Stomach smooth muscle (tissue), 2 donors: ENCODE measurements at regions not wholly inside any gene's neighbourhood (a gene's known extent, or its start where the extent isn't known, plus 50 kb on each side); places are given as distances from the start of the nearest gene placed in this dataset.

Experiments
- H3K27ac ChIP-seq: one replicate; pipeline ENCODE4 v1.7.0; 2013; ENCODE audit warnings: mild to moderate bottlenecking, low read length, inconsistent platforms
- H3K27me3 ChIP-seq, 2 donors: one replicate each; pipeline ENCODE4 v1.7.0; 2013; ENCODE audit warnings: low read length in 2 of 2; ENCODE audit not compliant: insufficient read depth in 2 of 2, control insufficient read depth in 1 of 2
- H3K36me3 ChIP-seq, 2 donors: one replicate each; pipeline ENCODE4 v1.7.0; 2013; ENCODE audit warnings: low read length in 2 of 2; ENCODE audit not compliant: control insufficient read depth in 2 of 2, insufficient read depth in 2 of 2
- H3K4me1 ChIP-seq: one replicate; pipeline ENCODE4 v1.7.0; 2013; ENCODE audit warnings: low read length; ENCODE audit not compliant: control insufficient read depth, insufficient read depth
- H3K4me3 ChIP-seq, 2 donors: one replicate each; pipeline ENCODE4 v1.7.0; 2013; ENCODE audit warnings: low read length in 2 of 2
- H3K9ac ChIP-seq, 2 donors: one replicate each; pipeline ENCODE4 v1.7.0; 2013; ENCODE audit warnings: low read length in 2 of 2, mild to moderate bottlenecking in 1 of 2
- H3K9me3 ChIP-seq, 2 donors: one replicate each; pipeline ENCODE4 v1.7.0; 2013; ENCODE audit warnings: low read length in 2 of 2; ENCODE audit not compliant: control insufficient read depth in 2 of 2
- donor health status: healthy.
- donor health status: Pancreatic carcinoma.

DNA sequence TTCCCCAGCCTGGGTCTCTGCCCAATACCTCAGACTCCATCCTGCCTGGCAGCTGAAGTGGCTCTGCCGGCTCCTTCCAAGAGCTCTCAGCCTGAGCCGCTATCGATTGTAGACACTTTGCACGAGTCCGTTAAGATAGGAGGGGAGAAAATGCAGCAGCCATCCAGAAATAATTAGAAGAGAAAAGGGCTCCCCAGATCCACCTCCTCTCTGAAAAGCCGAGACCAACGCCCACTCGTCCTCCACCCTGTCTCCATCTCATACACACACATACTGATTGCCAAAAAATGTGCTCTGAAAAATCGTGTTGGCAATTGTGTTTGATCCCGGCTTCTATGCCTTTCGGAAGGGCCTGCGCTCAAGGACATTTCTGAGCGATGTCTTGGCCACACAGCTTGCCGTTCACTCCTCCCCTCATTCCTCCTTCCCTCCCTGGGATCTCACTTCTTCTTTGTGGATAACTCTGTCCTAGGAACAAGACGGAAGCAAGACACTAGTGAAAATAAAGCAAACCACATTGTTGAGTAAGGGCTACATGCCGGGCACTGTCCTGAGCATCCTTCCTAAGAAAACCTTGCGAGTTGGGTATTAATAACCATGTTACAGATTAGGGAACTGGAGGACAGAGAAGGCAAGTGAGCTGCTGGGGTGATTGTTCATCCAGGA lies 372.8 kb upstream of the MYT1L start:
- no peak overlapping the region for H3K9ac ChIP-seq
- H3K9me3 ChIP-seq, result no peaks in the 10 kb centered on the region

GRCh38 chr2:2703172-2703571 lies 372.1 kb upstream of the MYT1L start:
- Histone ChIP-seq H3K9ac (no peak overlapping the region), H3K9me3 (no peaks in the 10 kb centered on the region), H3K36me3 (no peaks in the 10 kb centered on the region), H3K27ac (no peak overlapping the region), H3K4me1 (no peaks in the 10 kb centered on the region), H3K27me3 (peaks cover 0 to 3% of the 10 kb centered on the region in 2 donors), H3K4me3 (no peak overlapping the region)

More for the DNA sequence above, 372.8 kb upstream of the MYT1L start:
- no peak overlapping the region for H3K27ac ChIP-seq
- no peaks in the 10 kb centered on the region for H3K36me3 ChIP-seq
- H3K4me3 ChIP-seq, result no peak overlapping the region
- H3K4me1 ChIP-seq, result no peaks in the 10 kb centered on the region
- H3K27me3 ChIP-seq, result peaks cover 0 to 3% of the 10 kb centered on the region in 2 donors

- Histone ChIP-seq H3K27ac (no peak overlapping the region), H3K9ac (no peak overlapping the region), H3K4me1 (no peaks in the 10 kb centered on the region), H3K27me3 (peaks cover 0 to 3% of the 10 kb centered on the region in 2 donors), H3K9me3 (no peaks in the 10 kb centered on the region), H3K36me3 (no peaks in the 10 kb centered on the region), H3K4me3 (no peak overlapping the region)
Observed at GRCh38 chr2:2702385-2702784, 371.3 kb upstream of the MYT1L start.

DNA sequence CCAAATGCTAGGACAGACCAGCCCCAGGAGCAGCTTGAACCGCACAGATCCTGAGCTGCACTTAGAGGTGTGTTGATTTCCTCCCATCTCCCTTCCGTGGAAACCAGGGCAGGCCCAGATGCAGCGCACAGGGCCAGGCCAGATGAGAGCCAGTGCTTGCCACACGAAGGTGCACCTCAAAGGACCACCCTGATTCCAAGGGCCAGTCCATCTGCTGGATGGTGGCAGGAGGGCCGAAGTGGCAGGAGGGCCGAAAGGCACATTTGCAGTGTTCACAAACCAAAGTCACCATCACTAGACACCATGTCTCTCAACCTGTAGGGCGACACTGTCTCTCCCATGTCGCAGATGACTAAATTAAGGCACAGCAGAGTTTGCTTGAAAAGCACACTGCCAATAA lies 370.7 kb upstream of the MYT1L start:
- no peaks in the 10 kb centered on the region for H3K36me3 ChIP-seq
- H3K27me3 ChIP-seq, result peaks cover 0 to 2% of the 10 kb centered on the region in 2 donors
- H3K4me1 ChIP-seq, result no peaks in the 10 kb centered on the region
- no peak overlapping the region for H3K4me3 ChIP-seq
- H3K27ac ChIP-seq, result no peak overlapping the region
- no peak overlapping the region for H3K9ac ChIP-seq
- H3K9me3 ChIP-seq, result no peaks in the 10 kb centered on the region

GRCh38 chr2:2701176-2701781 lies 370.2 kb upstream of the MYT1L start:
- Histone ChIP-seq H3K4me1 (no peaks in the 10 kb centered on the region), H3K9ac (no peak overlapping the region), H3K27ac (no peak overlapping the region), H3K4me3 (no peak overlapping the region), H3K36me3 (no peaks in the 10 kb centered on the region), H3K27me3 (no peaks in the 10 kb centered on the region), H3K9me3 (no peaks in the 10 kb centered on the region)

GRCh38 chr2:2699121-2699505 lies 368.0 kb upstream of the MYT1L start:
- Histone ChIP-seq H3K27me3 (no peaks in the 10 kb centered on the region), H3K9ac (no peak overlapping the region), H3K9me3 (no peaks in the 10 kb centered on the region), H3K4me3 (no peak overlapping the region), H3K27ac (no peak overlapping the region), H3K36me3 (no peaks in the 10 kb centered on the region), H3K4me1 (no peaks in the 10 kb centered on the region)

DNA sequence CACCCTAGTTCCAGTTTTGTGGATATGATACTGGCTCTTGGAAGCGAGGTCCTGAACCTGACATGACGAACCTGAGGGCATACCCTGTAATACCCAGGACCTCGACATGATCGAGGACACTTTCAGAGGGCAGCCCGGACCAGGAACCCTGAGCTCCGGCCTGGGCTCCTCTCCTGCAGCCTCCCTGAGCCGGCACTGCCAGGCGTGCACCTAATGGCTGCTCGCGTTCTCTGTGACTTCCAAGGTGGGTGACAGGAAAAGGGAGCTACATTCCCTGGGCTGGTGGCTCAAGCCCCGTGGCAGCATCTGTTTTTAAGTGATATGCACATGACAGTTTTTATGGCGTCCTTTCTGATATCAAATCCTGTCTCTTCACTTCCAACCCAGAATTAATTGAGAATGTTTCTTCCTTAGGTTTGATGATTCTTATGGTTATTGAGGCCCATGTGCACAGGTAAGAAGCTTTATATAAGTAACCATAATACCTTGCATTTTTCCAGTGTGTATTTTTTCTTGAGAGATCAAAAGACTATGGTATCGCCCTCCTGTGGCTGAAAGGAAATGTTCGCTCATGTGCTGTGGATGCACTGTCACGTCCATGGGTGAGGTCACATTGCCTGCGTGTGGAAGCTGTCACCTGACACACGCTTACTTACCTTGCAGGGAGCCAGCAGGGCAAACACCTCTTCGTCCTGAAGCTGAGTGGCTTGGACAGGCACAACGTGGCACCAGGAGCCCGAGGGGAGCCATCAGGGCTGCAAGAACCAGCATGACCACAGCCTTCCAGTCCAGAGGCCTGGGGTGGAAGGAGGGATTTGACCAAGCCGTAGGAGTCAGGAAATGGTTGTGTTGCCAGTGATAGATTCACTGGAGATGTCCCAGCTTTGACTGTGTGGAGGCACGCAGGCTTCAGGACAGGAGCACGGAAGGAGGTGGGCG lies 367.4 kb upstream of the MYT1L start:
- Histone ChIP-seq H3K9ac (no peak overlapping the region), H3K36me3 (no peaks in the 10 kb centered on the region)

DNA sequence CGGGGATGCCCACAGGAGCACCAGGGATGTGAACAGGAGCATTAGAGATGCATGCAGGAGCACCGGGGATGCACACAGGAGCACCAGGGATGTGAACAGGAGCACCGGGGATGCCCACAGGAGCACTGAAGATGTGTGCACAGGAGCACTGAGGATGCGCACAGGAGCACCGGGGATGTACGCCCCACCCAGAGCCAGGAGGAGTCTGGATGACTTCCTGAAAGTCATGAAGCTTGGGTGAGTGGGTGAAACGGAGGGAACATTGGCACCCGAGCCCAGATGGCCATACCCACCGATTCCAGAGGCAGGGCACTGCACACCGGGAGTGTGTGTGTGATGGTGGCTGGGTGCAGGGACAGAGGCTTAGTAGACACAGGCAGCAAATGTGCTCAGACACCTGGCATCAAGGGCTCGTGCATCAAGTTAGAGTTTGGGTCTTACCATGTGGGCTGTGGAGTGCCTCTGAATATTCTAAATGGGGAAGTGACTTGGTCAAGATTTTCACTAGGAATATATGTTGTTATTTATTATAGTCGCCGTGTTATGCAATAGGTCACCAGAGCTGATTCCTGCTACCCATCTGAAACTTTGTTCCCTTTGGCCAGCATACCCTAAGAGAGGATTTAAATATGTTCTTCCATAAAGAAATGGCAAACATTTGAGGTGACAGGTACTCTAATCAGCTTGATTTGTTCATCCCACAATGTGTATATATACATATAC lies 365.8 kb upstream of the MYT1L start:
- H3K9me3 ChIP-seq, result no peaks in the 10 kb centered on the region
- no peak overlapping the region for H3K9ac ChIP-seq
- H3K4me1 ChIP-seq, result no peaks in the 10 kb centered on the region
- H3K4me3 ChIP-seq, result no peak overlapping the region
- peaks cover 0 to 7% of the 10 kb centered on the region in 2 donors for H3K27me3 ChIP-seq
- H3K36me3 ChIP-seq, result no peaks in the 10 kb centered on the region
- H3K27ac ChIP-seq, result no peak overlapping the region

More for the DNA sequence above, 367.4 kb upstream of the MYT1L start:
- Histone ChIP-seq H3K4me1 (no peaks in the 10 kb centered on the region), H3K27ac (no peak overlapping the region), H3K9me3 (no peaks in the 10 kb centered on the region), H3K27me3 (no peaks in the 10 kb centered on the region), H3K4me3 (no peak overlapping the region)

DNA sequence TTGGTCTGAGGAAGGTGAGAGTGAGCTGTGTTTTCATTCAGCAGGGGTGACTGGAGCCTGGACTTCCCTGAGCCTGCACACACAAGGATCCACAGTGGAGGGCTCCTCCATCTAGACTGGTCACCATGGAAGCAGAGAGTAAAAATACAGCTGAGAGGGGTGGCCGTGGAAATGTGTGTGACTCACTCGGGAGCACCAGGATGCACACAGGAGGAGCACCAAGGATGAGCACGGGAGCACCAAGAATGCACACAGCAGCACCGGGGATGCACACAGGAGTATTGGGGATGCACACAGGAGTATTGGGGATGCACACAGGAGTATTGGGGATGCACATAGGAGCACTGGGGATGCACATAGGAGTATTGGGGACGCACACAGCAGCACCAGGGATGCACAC lies 365.2 kb upstream of the MYT1L start:
- no peaks in the 10 kb centered on the region for H3K9me3 ChIP-seq
- no peak overlapping the region for H3K27ac ChIP-seq
- H3K9ac ChIP-seq, result no peak overlapping the region
- H3K4me1 ChIP-seq, result no peaks in the 10 kb centered on the region
- peaks cover 0 to 7% of the 10 kb centered on the region in 2 donors for H3K27me3 ChIP-seq
- no peaks in the 10 kb centered on the region for H3K36me3 ChIP-seq
- no peak overlapping the region for H3K4me3 ChIP-seq

- H3K27ac ChIP-seq, result no peak overlapping the region
- peaks cover 3 to 9% of the 10 kb centered on the region in 2 donors for H3K27me3 ChIP-seq
- no peaks in the 10 kb centered on the region for H3K4me1 ChIP-seq
- no peaks in the 10 kb centered on the region for H3K9me3 ChIP-seq
- H3K36me3 ChIP-seq, result no peaks in the 10 kb centered on the region
- H3K4me3 ChIP-seq, result no peak overlapping the region
- H3K9ac ChIP-seq, result no peak overlapping the region
Observed at GRCh38 chr2:2694746-2695145, 363.7 kb upstream of the MYT1L start.
